H1 (cell line): ENCODE measurements at regions not wholly inside any gene's neighbourhood (a gene's known extent, or its start where the extent isn't known, plus 50 kb on each side); places are given as distances from the start of the nearest gene placed in this dataset.

Source experiments
- BRCA1 ChIP-seq: IDR thresholded peaks from 2 replicates; pipeline ENCODE4 v1.6.1; 2012; ENCODE audit warnings: low read depth, low read length, improper control_type of control experiment
- CREB1 ChIP-seq: IDR thresholded peaks from 2 replicates; pipeline ENCODE4 v1.6.1; 2012; ENCODE audit warnings: inconsistent platforms
- NANOG ChIP-seq: IDR thresholded peaks from 2 replicates; pipeline ENCODE4 v1.6.1; 2011; ENCODE audit warnings: low read length, low read depth, mild to moderate bottlenecking, inconsistent platforms; ENCODE audit not compliant: insufficient read depth, poor library complexity, severe bottlenecking
- POLR2A ChIP-seq, 2 experiments: IDR thresholded peaks; 1 replicate in 1 of 2; 2 replicates in 1 of 2; pipeline ENCODE4 v1.6.1; 2011; ENCODE audit warnings: low read depth in 2 of 2, low read length in 2 of 2, mild to moderate bottlenecking in 2 of 2; ENCODE audit errors: control extremely low read depth in 1 of 2
- RAD21 ChIP-seq, 2 experiments: IDR thresholded peaks in 1 of 2; conservative IDR thresholded peaks in 1 of 2; 2 replicates each; pipeline ENCODE4 v1.6.1; 2011; ENCODE audit warnings: low read depth in 2 of 2, low read length in 2 of 2, improper control_type of control experiment in 1 of 2, inconsistent platforms in 1 of 2, mild to moderate bottlenecking in 1 of 2, moderate library complexity in 1 of 2
- RNF2 ChIP-seq: fragments of 200-900, 300-1000 bp; sonication (generic); IDR thresholded peaks from 2 replicates; pipeline ENCODE4 v1.7.1; 2016; ENCODE audit warnings: borderline replicate concordance, low read depth, mild to moderate bottlenecking, antibody characterized with exemption, low read length; ENCODE audit not compliant: poor library complexity, severe bottlenecking; ENCODE audit errors: missing control alignments
- SIRT6 ChIP-seq: IDR thresholded peaks from one replicate; pipeline ENCODE4 v1.7.1; 2012; ENCODE audit warnings: low read length, inconsistent platforms
- TF ChIP-seq, protein P1 (sequence below), 3 experiments: IDR thresholded peaks; 1 replicate in 2 of 3; 2 replicates in 1 of 3; pipeline versions ENCODE4 v1.5.1 to v1.6.1; 2011; ENCODE audit warnings: low read length in 3 of 3, mild to moderate bottlenecking in 3 of 3, inconsistent platforms in 2 of 3, low read depth in 1 of 3, moderate library complexity in 1 of 3; ENCODE audit not compliant: insufficient read depth in 1 of 3; ENCODE audit errors: control extremely low read depth in 1 of 3
- TF ChIP-seq, protein P2 (sequence below): IDR thresholded peaks from 2 replicates; pipeline ENCODE4 v1.6.1; 2012; ENCODE audit warnings: low read length, inconsistent platforms
- TF ChIP-seq, protein P3 (sequence below): IDR thresholded peaks from 2 replicates; pipeline ENCODE4 v1.6.1; 2011; ENCODE audit warnings: low read length, improper control_type of control experiment
- TF ChIP-seq, protein P4 (sequence below): IDR thresholded peaks from 2 replicates; pipeline ENCODE4 v1.6.1; 2012; ENCODE audit warnings: inconsistent platforms

DNA sequence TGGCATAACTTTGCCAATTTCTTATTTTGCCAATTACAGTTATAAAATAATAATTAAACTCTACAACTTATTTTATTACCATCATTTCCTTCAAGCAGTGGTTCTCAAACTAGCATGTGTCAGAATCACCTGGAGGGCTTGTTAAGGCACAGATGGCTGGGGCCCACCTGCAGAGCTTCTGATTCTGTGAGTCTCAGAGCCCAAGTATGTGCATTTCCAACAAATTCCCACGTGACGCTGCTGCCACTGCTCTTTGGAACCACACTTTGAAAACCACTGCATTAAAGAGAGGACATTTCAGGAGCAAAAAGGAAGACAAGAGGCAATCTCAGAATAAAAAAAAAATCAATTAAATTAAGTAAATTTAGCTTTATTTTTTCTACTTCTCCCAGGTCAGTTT lies 94.0 kb upstream of the HNRNPA3 start:
- TF ChIP-seq POLR2A (IDR thresholded peaks at IDR 0.05; ENCODE audit: control extremely low read depth in 1 of 2, low read depth in 2 of 2, low read length in 2 of 2), result no peak
- TF ChIP-seq, protein P1, sequence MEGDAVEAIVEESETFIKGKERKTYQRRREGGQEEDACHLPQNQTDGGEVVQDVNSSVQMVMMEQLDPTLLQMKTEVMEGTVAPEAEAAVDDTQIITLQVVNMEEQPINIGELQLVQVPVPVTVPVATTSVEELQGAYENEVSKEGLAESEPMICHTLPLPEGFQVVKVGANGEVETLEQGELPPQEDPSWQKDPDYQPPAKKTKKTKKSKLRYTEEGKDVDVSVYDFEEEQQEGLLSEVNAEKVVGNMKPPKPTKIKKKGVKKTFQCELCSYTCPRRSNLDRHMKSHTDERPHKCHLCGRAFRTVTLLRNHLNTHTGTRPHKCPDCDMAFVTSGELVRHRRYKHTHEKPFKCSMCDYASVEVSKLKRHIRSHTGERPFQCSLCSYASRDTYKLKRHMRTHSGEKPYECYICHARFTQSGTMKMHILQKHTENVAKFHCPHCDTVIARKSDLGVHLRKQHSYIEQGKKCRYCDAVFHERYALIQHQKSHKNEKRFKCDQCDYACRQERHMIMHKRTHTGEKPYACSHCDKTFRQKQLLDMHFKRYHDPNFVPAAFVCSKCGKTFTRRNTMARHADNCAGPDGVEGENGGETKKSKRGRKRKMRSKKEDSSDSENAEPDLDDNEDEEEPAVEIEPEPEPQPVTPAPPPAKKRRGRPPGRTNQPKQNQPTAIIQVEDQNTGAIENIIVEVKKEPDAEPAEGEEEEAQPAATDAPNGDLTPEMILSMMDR (IDR thresholded peaks at IDR 0.05; ENCODE audit: control extremely low read depth in 1 of 3, insufficient read depth in 1 of 3, low read depth in 1 of 3, low read length in 3 of 3), result no peak
- no peak for TF ChIP-seq CREB1
- no peak for TF ChIP-seq RAD21 (IDR thresholded peaks at IDR 0.05 in 1 of 2, conservative IDR thresholded peaks at IDR 0.05 in 1 of 2; ENCODE audit: low read depth in 2 of 2, low read length in 2 of 2)
- TF ChIP-seq, protein P2, sequence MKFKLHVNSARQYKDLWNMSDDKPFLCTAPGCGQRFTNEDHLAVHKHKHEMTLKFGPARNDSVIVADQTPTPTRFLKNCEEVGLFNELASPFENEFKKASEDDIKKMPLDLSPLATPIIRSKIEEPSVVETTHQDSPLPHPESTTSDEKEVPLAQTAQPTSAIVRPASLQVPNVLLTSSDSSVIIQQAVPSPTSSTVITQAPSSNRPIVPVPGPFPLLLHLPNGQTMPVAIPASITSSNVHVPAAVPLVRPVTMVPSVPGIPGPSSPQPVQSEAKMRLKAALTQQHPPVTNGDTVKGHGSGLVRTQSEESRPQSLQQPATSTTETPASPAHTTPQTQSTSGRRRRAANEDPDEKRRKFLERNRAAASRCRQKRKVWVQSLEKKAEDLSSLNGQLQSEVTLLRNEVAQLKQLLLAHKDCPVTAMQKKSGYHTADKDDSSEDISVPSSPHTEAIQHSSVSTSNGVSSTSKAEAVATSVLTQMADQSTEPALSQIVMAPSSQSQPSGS, result no peak
- TF ChIP-seq SIRT6, result no peak
- TF ChIP-seq RNF2, result no peak
- TF ChIP-seq NANOG, result no peak
- TF ChIP-seq, protein P3, sequence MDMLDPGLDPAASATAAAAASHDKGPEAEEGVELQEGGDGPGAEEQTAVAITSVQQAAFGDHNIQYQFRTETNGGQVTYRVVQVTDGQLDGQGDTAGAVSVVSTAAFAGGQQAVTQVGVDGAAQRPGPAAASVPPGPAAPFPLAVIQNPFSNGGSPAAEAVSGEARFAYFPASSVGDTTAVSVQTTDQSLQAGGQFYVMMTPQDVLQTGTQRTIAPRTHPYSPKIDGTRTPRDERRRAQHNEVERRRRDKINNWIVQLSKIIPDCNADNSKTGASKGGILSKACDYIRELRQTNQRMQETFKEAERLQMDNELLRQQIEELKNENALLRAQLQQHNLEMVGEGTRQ, result peak; percentile 50
- TF ChIP-seq, protein P4, sequence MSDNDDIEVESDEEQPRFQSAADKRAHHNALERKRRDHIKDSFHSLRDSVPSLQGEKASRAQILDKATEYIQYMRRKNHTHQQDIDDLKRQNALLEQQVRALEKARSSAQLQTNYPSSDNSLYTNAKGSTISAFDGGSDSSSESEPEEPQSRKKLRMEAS, result no peak
- no peak for TF ChIP-seq BRCA1
